ENCODE measurements at regions not wholly inside any gene's neighbourhood (a gene's known extent, or its start where the extent isn't known, plus 50 kb on each side); places are given as distances from the start of the nearest gene placed in this dataset.

GRCh38 chr2:16339206-16339605, 326.4 kb downstream of the CYRIA start:
- no peak for DNase-seq
- H3K9me3 ChIP-seq (ENCODE audit: severe bottlenecking) = no peaks in the 10 kb centered on the region
- TF ChIP-seq CTCF (IDR thresholded peaks at IDR 0.05; ENCODE audit: low read depth, low read length) = no peak
- no peak overlapping the region for H3K4me3 ChIP-seq (ENCODE audit: low read depth, low read length)
- no peaks in the 10 kb centered on the region for H3K36me3 ChIP-seq
- no peak overlapping the region for H3K27ac ChIP-seq
- H3K27me3 ChIP-seq (ENCODE audit: insufficient read depth, low read depth, severe bottlenecking) = no peaks in the 10 kb centered on the region

- TF ChIP-seq CTCF (IDR thresholded peaks at IDR 0.05; ENCODE audit: low read depth, low read length) = no peak
- Histone ChIP-seq H3K36me3 (no peaks in the 10 kb centered on the region), H3K27ac (peak overlapping the region; percentile 85), H3K27me3 (ENCODE audit: insufficient read depth, low read depth, severe bottlenecking) (no peaks in the 10 kb centered on the region), H3K9me3 (ENCODE audit: severe bottlenecking) (no peaks in the 10 kb centered on the region), H3K4me3 (ENCODE audit: low read depth, low read length) (no peak overlapping the region)
- DNase-seq = no peak
These were observed 327.6 kb downstream of the CYRIA start for GRCh38 chr2:16338026-16338425.

- no peak for TF ChIP-seq CTCF (IDR thresholded peaks at IDR 0.05; ENCODE audit: low read depth, low read length)
- H3K27ac ChIP-seq = peak overlapping the region; percentile 85
These were observed 328.7 kb downstream of the CYRIA start for GRCh38 chr2:16336916-16337315.

GRCh38 chr2:16336491-16336890, 329.1 kb downstream of the CYRIA start:
- H3K27ac ChIP-seq = peak overlapping the region; percentile 85
- no peaks in the 10 kb centered on the region for H3K27me3 ChIP-seq (ENCODE audit: insufficient read depth, low read depth, severe bottlenecking)
- H3K36me3 ChIP-seq = no peaks in the 10 kb centered on the region
- no peak overlapping the region for H3K4me3 ChIP-seq (ENCODE audit: low read depth, low read length)
- no peaks in the 10 kb centered on the region for H3K9me3 ChIP-seq (ENCODE audit: severe bottlenecking)
- TF ChIP-seq CTCF (IDR thresholded peaks at IDR 0.05; ENCODE audit: low read depth, low read length) = no peak
- no peak for DNase-seq

More at GRCh38 chr2:16336916-16337315, 328.7 kb downstream of the CYRIA start:
- no peaks in the 10 kb centered on the region for H3K36me3 ChIP-seq
- H3K4me3 ChIP-seq (ENCODE audit: low read depth, low read length) = no peak overlapping the region
- H3K9me3 ChIP-seq (ENCODE audit: severe bottlenecking) = no peaks in the 10 kb centered on the region
- peak; percentile 81 for DNase-seq
- no peaks in the 10 kb centered on the region for H3K27me3 ChIP-seq (ENCODE audit: insufficient read depth, low read depth, severe bottlenecking)

- H3K36me3 ChIP-seq = no peaks in the 10 kb centered on the region
- H3K9me3 ChIP-seq (ENCODE audit: severe bottlenecking) = no peaks in the 10 kb centered on the region
- H3K27ac ChIP-seq = peak overlapping the region; percentile 85
- no peak overlapping the region for H3K4me3 ChIP-seq (ENCODE audit: low read depth, low read length)
- DNase-seq = no peak
- TF ChIP-seq CTCF (IDR thresholded peaks at IDR 0.05; ENCODE audit: low read depth, low read length) = no peak
- H3K27me3 ChIP-seq (ENCODE audit: insufficient read depth, low read depth, severe bottlenecking) = no peaks in the 10 kb centered on the region
These were observed 329.7 kb downstream of the CYRIA start for GRCh38 chr2:16335947-16336346.

- Histone ChIP-seq H3K27ac (peak overlapping the region; percentile 85), H3K36me3 (no peaks in the 10 kb centered on the region), H3K27me3 (ENCODE audit: insufficient read depth, low read depth, severe bottlenecking) (no peaks in the 10 kb centered on the region), H3K4me3 (ENCODE audit: low read depth, low read length) (no peak overlapping the region), H3K9me3 (ENCODE audit: severe bottlenecking) (no peaks in the 10 kb centered on the region)
- no peak for TF ChIP-seq CTCF (IDR thresholded peaks at IDR 0.05; ENCODE audit: low read depth, low read length)
- no peak for DNase-seq
These were observed 330.1 kb downstream of the CYRIA start for GRCh38 chr2:16335604-16335930.

All from WERI-Rb-1 (cell line).